Activated CD4-positive, alpha-beta T cell treated with anti-CD3 and anti-CD28 coated beads, Interleukin-10, Interleukin-2, amounts not matched to agents 100 ng/mL and 50 ng/mL, durations not matched to agents 16 hours and 8 hours (primary cell): ENCODE measurements at regions not wholly inside any gene's neighbourhood (a gene's known extent, or its start where the extent isn't known, plus 50 kb on each side); places are given as distances from the start of the nearest gene placed in this dataset.

ENCODE experiments used
- DNase-seq: peaks from one replicate; pipeline ENCODE4 v3.0.0-alpha.2; 2020

GRCh38 chr2:149989447-149990063 is 402.0 kb upstream of the MMADHC start:
- DNase-seq, result no peak

GRCh38 chr2:149988361-149988760 is 400.8 kb upstream of the MMADHC start:
- DNase-seq, result no peak

GRCh38 chr2:149986861-149987260 is 399.3 kb upstream of the MMADHC start:
- no peak for DNase-seq

GRCh38 chr2:149984311-149984710 is 396.7 kb upstream of the MMADHC start:
- no peak for DNase-seq

GRCh38 chr2:149972066-149972465 is 384.5 kb upstream of the MMADHC start:
- no peak for DNase-seq

- no peak for DNase-seq
Observed at GRCh38 chr2:149954981-149955600, 367.5 kb upstream of the MMADHC start.

- DNase-seq, result no peak
Observed at GRCh38 chr2:149953627-149954026, 366.1 kb upstream of the MMADHC start.

GRCh38 chr2:149931486-149931885 is 343.9 kb upstream of the MMADHC start:
- no peak for DNase-seq

GRCh38 chr2:149928011-149928410 is 340.4 kb upstream of the MMADHC start:
- DNase-seq, result no peak

GRCh38 chr2:149926149-149926548 is 338.6 kb upstream of the MMADHC start:
- DNase-seq, result no peak

- DNase-seq, result no peak
Observed at GRCh38 chr2:149924549-149925213, 337.1 kb upstream of the MMADHC start.

- DNase-seq, result no peak
Observed at GRCh38 chr2:149924028-149924427, 336.5 kb upstream of the MMADHC start.

GRCh38 chr2:149921911-149922616 is 334.5 kb upstream of the MMADHC start:
- no peak for DNase-seq

- DNase-seq, result no peak
Observed at GRCh38 chr2:149920389-149920788, 332.8 kb upstream of the MMADHC start.

GRCh38 chr2:149915151-149915550 is 327.6 kb upstream of the MMADHC start:
- DNase-seq, result no peak

GRCh38 chr2:149908726-149909683 is 321.4 kb upstream of the MMADHC start:
- no peak for DNase-seq

- DNase-seq, result no peak
Observed at GRCh38 chr2:149906886-149907285, 319.3 kb upstream of the MMADHC start.

- DNase-seq, result no peak
Observed at GRCh38 chr2:149904352-149905175, 317.0 kb upstream of the MMADHC start.

- no peak for DNase-seq
Observed at GRCh38 chr2:149903626-149904025, 316.1 kb upstream of the MMADHC start.

GRCh38 chr2:149902081-149902480 is 314.5 kb upstream of the MMADHC start:
- no peak for DNase-seq

GRCh38 chr2:149901231-149901859 is 313.8 kb upstream of the MMADHC start:
- no peak for DNase-seq
